Neural cell (in vitro differentiated cells): ENCODE measurements at regions not wholly inside any gene's neighbourhood (a gene's known extent, or its start where the extent isn't known, plus 50 kb on each side); places are given as distances from the start of the nearest gene placed in this dataset.

Experiments used
- H2AFZ ChIP-seq: fragments of 200-600, 300-800 bp; sonication (generic), shearing (Covaris generic); 2 replicates; pipeline ENCODE4 v1.6.0; 2014; ENCODE audit warnings: low read depth, mild to moderate bottlenecking, antibody characterized with exemption, low read length, moderate library complexity
- H3F3A ChIP-seq: fragments of 200-600 bp; shearing (Covaris generic); 2 replicates; pipeline ENCODE4 v1.6.1; 2016; ENCODE audit warnings: mild to moderate bottlenecking, moderate library complexity, mixed read lengths, antibody characterized with exemption, low read length; ENCODE audit not compliant: insufficient read depth, poor library complexity, severe bottlenecking
- H3K27ac ChIP-seq: fragments of 200-600, 300-800 bp; sonication (generic), shearing (Covaris generic); 2 replicates; pipeline ENCODE4 v1.5.1; 2014; ENCODE audit warnings: mild to moderate bottlenecking, low read length, moderate library complexity
- H3K27me3 ChIP-seq: fragments of 300-800, 200-600 bp; sonication (generic), shearing (Covaris generic); 2 replicates; pipeline ENCODE4 v1.6.0; 2014; ENCODE audit warnings: mild to moderate bottlenecking, low read depth, low read length, moderate library complexity; ENCODE audit not compliant: insufficient read depth
- H3K36me3 ChIP-seq: fragments of 300-800, 200-600 bp; sonication (generic), shearing (Covaris generic); 2 replicates; pipeline ENCODE4 v1.5.1; 2014; ENCODE audit warnings: mild to moderate bottlenecking, antibody characterized with exemption, low read length, moderate library complexity; ENCODE audit not compliant: insufficient read depth
- H3K4me2 ChIP-seq: fragments of 300-800, 200-600 bp; sonication (generic), shearing (Covaris generic); 2 replicates; pipeline ENCODE4 v1.6.0; 2014; ENCODE audit warnings: mild to moderate bottlenecking, low read length
- H3K4me3 ChIP-seq: fragments of 300-800, 200-600 bp; sonication (generic), shearing (Covaris generic); 2 replicates; pipeline ENCODE4 v1.5.1; 2014; ENCODE audit warnings: mild to moderate bottlenecking, low read length, moderate library complexity
- H3K79me2 ChIP-seq: fragments of 200-600 bp; shearing (Covaris generic); replicated peaks from 2 replicates; pipeline ENCODE4 v1.6.0; 2014; ENCODE audit warnings: mild to moderate bottlenecking, low read length, moderate library complexity; ENCODE audit not compliant: insufficient read depth
- H3K9ac ChIP-seq: fragments of 300-800, 200-600 bp; sonication (generic), shearing (Covaris generic); 2 replicates; pipeline ENCODE4 v1.6.1; 2016; ENCODE audit warnings: mild to moderate bottlenecking, low read length, mixed read lengths
- H3K9me2 ChIP-seq: fragments of 200-600 bp; shearing (Covaris generic); 2 replicates; pipeline ENCODE4 v1.6.1; 2016; ENCODE audit warnings: mild to moderate bottlenecking, low read length, mixed read lengths; ENCODE audit not compliant: insufficient read depth
- H3K9me3 ChIP-seq: fragments of 200-600, 300-800 bp; sonication (generic), shearing (Covaris generic); 2 replicates; pipeline ENCODE4 v1.6.1; 2016; ENCODE audit warnings: mild to moderate bottlenecking, mixed run types, low read length, moderate library complexity, mixed read lengths
- H4K20me1 ChIP-seq: fragments of 200-600 bp; shearing (Covaris generic); 2 replicates; pipeline ENCODE4 v1.6.1; 2016; ENCODE audit warnings: mild to moderate bottlenecking, mixed run types; ENCODE audit not compliant: insufficient read depth
- CTCF ChIP-seq: fragments of 450-650 bp; IDR thresholded peaks from 2 replicates; pipeline ENCODE4 v1.5.1; 2014; ENCODE audit warnings: antibody characterized with exemption, mild to moderate bottlenecking, moderate library complexity; ENCODE audit not compliant: poor library complexity, severe bottlenecking
- EP300 ChIP-seq: fragments of 450-650 bp; conservative IDR thresholded peaks from 2 replicates; pipeline ENCODE4 v1.6.1; 2014; ENCODE audit warnings: antibody characterized with exemption, mild to moderate bottlenecking, moderate library complexity; ENCODE audit not compliant: poor library complexity, severe bottlenecking
- EZH2 ChIP-seq: fragments of 200-600, 300-800 bp; shearing (Covaris generic), sonication (generic); IDR thresholded peaks from 2 replicates; pipeline ENCODE4 v1.6.1; 2014; ENCODE audit warnings: antibody characterized with exemption, low read length, borderline replicate concordance, mild to moderate bottlenecking; ENCODE audit not compliant: insufficient read depth, poor library complexity, severe bottlenecking
- MXI1 ChIP-seq: fragments of 450-650 bp; conservative IDR thresholded peaks from 2 replicates; pipeline ENCODE4 v1.6.1; 2014; ENCODE audit warnings: antibody characterized with exemption, mild to moderate bottlenecking; ENCODE audit not compliant: poor library complexity, severe bottlenecking
- POLR2AphosphoS5 ChIP-seq: IDR thresholded peaks from 2 replicates; pipeline ENCODE4 v1.6.1; 2012
- RAD21 ChIP-seq: fragments of 450-650 bp; conservative IDR thresholded peaks from 2 replicates; pipeline ENCODE4 v1.6.1; 2014; ENCODE audit warnings: antibody characterized with exemption, mild to moderate bottlenecking, moderate library complexity
- REST ChIP-seq: IDR thresholded peaks from 2 replicates; pipeline ENCODE4 v1.6.1; 2012; ENCODE audit warnings: borderline replicate concordance
- SMC3 ChIP-seq: fragments of 450-650 bp; conservative IDR thresholded peaks from 2 replicates; pipeline ENCODE4 v1.6.1; 2014; ENCODE audit warnings: antibody characterized with exemption, mild to moderate bottlenecking, moderate library complexity; ENCODE audit not compliant: poor library complexity
- TAF1 ChIP-seq: IDR thresholded peaks from 2 replicates; pipeline ENCODE4 v1.6.1; 2012; ENCODE audit warnings: low read depth

GRCh38 chr2:39568116-39568515, 97.6 kb upstream of the TMEM178A start:
- no peak overlapping the region for H3K4me3 ChIP-seq
- no peak overlapping the region for H3K27ac ChIP-seq
- no peaks in the 10 kb centered on the region for H3K27me3 ChIP-seq
- H3F3A ChIP-seq = no peaks in the 10 kb centered on the region
- H3K4me2 ChIP-seq = no peak overlapping the region
- H3K36me3 ChIP-seq = no peaks in the 10 kb centered on the region
- no peaks in the 10 kb centered on the region for H3K9me2 ChIP-seq
- H3K9ac ChIP-seq = no peak overlapping the region
- H4K20me1 ChIP-seq = no peaks in the 10 kb centered on the region
- no peak overlapping the region for H2AFZ ChIP-seq
- no peaks in the 10 kb centered on the region for H3K79me2 ChIP-seq
- TF ChIP-seq EZH2 (no peak), REST (no peak), RAD21 (no peak), MXI1 (no peak), CTCF (no peak), SMC3 (no peak), TAF1 (no peak), POLR2AphosphoS5 (no peak), EP300 (no peak)
- H3K9me3 ChIP-seq = no peaks in the 10 kb centered on the region

GRCh38 chr2:39568561-39569006, 97.1 kb upstream of the TMEM178A start:
- Histone ChIP-seq H3K27ac (no peak overlapping the region), H3K9ac (no peak overlapping the region), H4K20me1 (no peaks in the 10 kb centered on the region), H3F3A (no peaks in the 10 kb centered on the region), H3K9me2 (no peaks in the 10 kb centered on the region), H2AFZ (no peak overlapping the region), H3K27me3 (no peaks in the 10 kb centered on the region), H3K4me3 (no peak overlapping the region), H3K79me2 (no peaks in the 10 kb centered on the region), H3K36me3 (no peaks in the 10 kb centered on the region), H3K9me3 (no peaks in the 10 kb centered on the region), H3K4me2 (no peak overlapping the region)
- TF ChIP-seq REST (no peak), SMC3 (no peak), POLR2AphosphoS5 (no peak), CTCF (no peak), RAD21 (no peak)
